ENCODE measurements at regions not wholly inside any gene's neighbourhood (a gene's known extent, or its start where the extent isn't known, plus 50 kb on each side); places are given as distances from the start of the nearest gene placed in this dataset.

DNA sequence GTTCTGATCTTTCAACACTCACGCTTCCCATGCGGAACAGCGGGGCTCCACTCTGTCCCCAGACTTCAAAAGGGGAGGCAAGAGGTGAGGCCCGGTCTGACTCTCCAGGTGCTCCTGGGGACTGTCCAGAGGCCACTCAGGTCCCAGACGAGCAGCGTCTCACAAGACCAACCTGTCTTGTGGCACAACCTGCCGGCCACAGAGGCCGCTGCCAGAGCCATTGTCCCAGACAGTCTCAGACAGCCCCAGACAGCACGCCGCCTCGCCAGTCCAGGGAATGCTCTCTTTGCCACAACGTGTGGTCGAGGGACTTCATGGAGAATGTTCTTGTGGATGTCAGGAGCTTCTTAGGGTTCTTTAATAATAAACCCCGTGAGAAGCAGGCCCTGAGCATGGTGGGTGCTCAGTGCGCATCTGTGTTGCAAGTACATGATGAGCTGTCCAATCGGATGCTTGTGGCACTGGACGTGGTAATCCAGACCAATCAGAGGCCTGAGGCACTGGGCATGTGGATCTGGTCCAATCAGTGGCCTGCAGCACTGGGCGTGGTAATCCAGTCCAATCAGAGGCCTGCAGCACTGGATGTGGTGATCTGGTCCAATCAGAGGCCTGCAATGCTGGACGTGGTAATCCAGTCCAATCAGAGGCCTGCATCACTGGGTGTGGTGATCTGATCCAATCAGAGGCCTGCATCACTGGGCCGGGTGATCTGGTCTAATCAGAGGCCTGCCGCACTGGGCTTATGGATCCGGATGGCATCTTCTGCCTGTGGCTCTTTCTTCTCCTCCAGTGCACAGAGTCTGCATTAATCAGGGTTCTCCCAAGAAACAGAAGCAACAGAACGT, 76.4 kb downstream of the TMEM18 start:
- 86 to 87% methylated on average over 23 of the region's 23 CpGs for WGBS, 2 donors
- no peak for TF ChIP-seq POLR2A (IDR thresholded peaks at IDR 0.05)
- TF ChIP-seq, protein P1, sequence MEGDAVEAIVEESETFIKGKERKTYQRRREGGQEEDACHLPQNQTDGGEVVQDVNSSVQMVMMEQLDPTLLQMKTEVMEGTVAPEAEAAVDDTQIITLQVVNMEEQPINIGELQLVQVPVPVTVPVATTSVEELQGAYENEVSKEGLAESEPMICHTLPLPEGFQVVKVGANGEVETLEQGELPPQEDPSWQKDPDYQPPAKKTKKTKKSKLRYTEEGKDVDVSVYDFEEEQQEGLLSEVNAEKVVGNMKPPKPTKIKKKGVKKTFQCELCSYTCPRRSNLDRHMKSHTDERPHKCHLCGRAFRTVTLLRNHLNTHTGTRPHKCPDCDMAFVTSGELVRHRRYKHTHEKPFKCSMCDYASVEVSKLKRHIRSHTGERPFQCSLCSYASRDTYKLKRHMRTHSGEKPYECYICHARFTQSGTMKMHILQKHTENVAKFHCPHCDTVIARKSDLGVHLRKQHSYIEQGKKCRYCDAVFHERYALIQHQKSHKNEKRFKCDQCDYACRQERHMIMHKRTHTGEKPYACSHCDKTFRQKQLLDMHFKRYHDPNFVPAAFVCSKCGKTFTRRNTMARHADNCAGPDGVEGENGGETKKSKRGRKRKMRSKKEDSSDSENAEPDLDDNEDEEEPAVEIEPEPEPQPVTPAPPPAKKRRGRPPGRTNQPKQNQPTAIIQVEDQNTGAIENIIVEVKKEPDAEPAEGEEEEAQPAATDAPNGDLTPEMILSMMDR (IDR thresholded peaks at IDR 0.05), result no peak
- intact Hi-C loops (cut with DNase I; ENCODE audit: low total_unique reads), result no loop called here
- DNase-seq (ENCODE audit: low spot score in 2 of 2), result peak in 1 of 2 donors; percentile 69
- H3K4me3 ChIP-seq (ENCODE audit: low read depth, poor library complexity, severe bottlenecking), result no peak overlapping the region

DNA sequence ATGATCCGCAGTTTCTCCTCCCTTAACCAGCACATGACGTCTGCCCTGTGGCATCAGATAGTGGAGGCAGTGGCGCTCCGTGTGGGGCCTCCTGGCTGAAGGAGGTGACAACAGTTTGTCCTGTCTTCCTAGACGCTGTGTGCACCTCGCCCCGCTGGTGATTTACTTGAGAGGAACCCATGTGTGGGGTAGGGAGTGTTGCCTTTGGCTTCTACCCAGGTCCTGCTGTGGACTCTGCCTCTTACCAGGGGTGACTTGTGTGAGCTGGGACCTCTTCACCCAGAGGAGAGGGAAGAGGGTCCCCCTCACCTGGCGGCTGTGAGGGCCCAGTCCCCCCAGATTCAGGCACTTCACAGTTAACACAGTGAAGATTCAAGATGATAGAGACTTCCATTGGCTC, 77.6 kb downstream of the TMEM18 start:
- 82 to 84% methylated on average over 8 of the region's 8 CpGs for WGBS, 2 donors

DNA sequence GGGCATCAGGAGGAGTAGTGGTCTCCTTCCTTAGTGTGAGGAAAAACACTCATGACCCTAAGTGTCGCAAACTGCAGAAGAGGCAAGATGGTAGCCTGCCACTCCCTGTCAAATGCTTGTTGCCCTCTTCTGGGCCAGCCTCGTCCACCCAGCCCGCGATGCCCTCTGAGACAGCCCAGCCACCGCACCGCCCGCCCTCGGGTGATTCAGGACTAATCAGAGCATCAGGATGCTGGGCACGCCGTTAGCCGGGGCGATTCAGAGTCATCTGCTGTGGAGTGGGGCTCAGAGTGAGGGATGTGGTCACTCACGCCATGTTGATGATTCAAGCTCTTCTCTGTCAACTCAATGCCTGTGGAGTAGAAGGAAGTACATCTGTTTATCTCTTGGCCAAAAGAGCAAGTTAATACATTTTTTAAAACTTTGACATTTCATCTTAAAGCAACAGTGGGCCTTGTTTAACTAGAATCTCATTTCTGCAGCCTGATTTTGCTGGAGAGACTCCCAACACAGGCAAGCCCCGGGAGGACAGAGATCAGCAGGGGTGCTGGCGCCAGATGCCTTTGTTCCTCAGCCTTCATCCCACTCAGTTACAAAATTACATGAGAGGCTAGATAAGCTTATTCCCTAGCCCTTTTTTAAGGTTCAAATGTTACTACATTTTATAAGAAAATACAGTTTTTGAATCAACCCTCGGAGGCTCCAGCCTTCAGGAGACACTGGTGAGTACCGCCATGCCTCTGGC, 79.0 kb downstream of the TMEM18 start:
- H3K4me3 ChIP-seq (ENCODE audit: low read depth, poor library complexity, severe bottlenecking), result no peak overlapping the region
- 89 to 92% methylated on average over 17 of the region's 17 CpGs for whole genome bisulfite sequencing, 2 donors
- TF ChIP-seq POLR2A (IDR thresholded peaks at IDR 0.05), result no peak
- TF ChIP-seq, protein P1 (IDR thresholded peaks at IDR 0.05), result no peak
- DNase-seq (ENCODE audit: low spot score in 2 of 2), result peak in 1 of 2 donors; percentile 80
- intact Hi-C loops (cut with DNase I; ENCODE audit: low total_unique reads), result no loop called here

More for the DNA sequence above, 77.6 kb downstream of the TMEM18 start:
- no peak overlapping the region for H3K4me3 ChIP-seq (ENCODE audit: low read depth, poor library complexity, severe bottlenecking)
- intact Hi-C loops (cut with DNase I; ENCODE audit: low total_unique reads), result no loop called here
- DNase-seq (ENCODE audit: low spot score in 2 of 2), result peak in 1 of 2 donors; percentile 67
- TF ChIP-seq POLR2A (IDR thresholded peaks at IDR 0.05), result no peak
- TF ChIP-seq, protein P1 (IDR thresholded peaks at IDR 0.05), result no peak

DNA sequence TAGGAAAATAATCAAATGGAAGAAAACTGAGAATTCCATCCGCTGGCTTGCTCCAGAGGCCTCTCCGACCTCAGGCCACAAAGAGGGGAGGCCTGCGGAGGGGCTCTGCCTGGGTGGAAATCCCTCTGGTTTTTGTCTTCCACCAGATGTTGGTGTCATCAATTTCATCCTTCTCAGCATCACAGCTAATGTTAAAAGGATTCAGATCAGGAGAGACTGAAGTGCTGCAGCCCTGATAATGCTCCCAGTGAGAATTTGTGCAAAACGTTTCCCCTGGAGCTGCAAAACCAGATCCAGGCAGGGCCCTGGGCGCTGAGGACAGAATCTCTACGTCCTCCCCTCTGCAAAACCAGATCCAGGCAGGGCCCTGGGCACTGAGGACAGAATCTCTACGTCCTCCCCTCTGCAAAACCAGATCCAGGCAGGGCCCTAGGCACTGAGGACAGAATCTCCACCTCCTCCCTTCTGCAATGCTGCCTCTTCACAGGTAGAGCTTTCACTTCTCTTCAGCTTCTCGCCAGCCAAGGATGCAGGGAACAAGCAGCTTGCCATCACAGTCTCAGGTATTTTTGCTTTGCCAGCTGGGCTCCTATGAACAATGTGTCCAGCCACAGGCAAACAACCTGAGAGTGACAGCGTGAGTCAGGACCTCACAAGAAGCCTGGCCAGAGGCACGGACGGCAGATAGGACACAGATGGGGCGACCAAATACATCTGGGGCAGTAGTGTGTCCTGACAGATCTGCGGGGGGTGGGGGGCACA, 81.2 kb downstream of the TMEM18 start:
- intact Hi-C loops (cut with DNase I; ENCODE audit: low total_unique reads), result no loop called here
- peak in 1 of 2 donors; percentile 62 for DNase-seq (ENCODE audit: low spot score in 2 of 2)
- TF ChIP-seq, protein P1 (IDR thresholded peaks at IDR 0.05), result no peak
- TF ChIP-seq POLR2A (IDR thresholded peaks at IDR 0.05), result no peak
- 81% methylated on average over 13 of the region's 13 CpGs for WGBS, 2 donors
- H3K4me3 ChIP-seq (ENCODE audit: low read depth, poor library complexity, severe bottlenecking), result no peak overlapping the region

DNA sequence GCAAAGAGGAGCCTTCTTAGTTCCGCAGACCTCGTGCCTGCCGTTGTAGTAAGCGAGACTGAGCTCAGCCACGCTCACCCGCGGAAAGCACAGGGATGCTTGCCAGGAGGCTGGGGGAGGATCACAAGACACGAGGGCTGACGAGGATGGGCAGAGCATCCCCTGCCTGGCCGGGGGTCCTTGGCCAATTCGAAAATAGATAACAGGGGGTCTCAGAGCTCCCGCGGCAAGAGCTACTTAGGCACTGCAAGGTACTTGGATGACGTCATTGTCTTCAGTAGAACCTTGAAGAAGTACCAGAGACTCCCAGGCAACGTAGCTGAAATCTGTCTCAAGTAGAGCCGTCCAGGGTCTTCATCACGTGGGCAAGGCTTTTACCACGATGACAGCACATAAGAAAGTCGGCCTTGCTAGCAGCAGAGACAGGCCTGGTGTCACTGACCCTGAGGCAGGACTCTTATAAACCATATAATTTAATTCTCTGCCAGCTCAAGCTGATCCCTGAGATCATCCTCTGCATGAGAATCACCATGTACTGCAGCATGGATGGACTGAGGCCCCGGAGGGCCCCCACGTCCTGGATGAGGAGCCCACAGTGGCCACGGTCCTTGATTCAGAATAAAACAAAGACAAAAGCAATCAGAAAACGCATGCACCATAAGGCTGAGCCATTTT, 81.9 kb downstream of the TMEM18 start:
- peak in 1 of 2 donors; percentile 72 for DNase-seq (ENCODE audit: low spot score in 2 of 2)
- no peak overlapping the region for H3K4me3 ChIP-seq (ENCODE audit: low read depth, poor library complexity, severe bottlenecking)
- 87 to 91% methylated on average over 23 of the region's 23 CpGs for WGBS, 2 donors
- intact Hi-C loops (cut with DNase I; ENCODE audit: low total_unique reads), result no loop called here
- TF ChIP-seq, protein P1 (IDR thresholded peaks at IDR 0.05), result no peak
- no peak for TF ChIP-seq POLR2A (IDR thresholded peaks at IDR 0.05)
